DND-41 (cell line): ENCODE measurements at regions not wholly inside any gene's neighbourhood (a gene's known extent, or its start where the extent isn't known, plus 50 kb on each side); places are given as distances from the start of the nearest gene placed in this dataset.

Experiments used
- ATAC-seq: fragments of 200-7000 bp; cut with Tn5 transposase; 3 replicates; pipeline ENCODE4 v1.9.1; 2021; ENCODE audit warnings: low read depth; ENCODE audit not compliant: insufficient read depth
- DNase-seq: peaks from one replicate; pipeline ENCODE4 v3.0.0-alpha.2; 2020
- H2AFZ ChIP-seq: 2 replicates; pipeline ENCODE4 v1.6.0; 2012; ENCODE audit warnings: low read depth, low read length
- H3K27ac ChIP-seq: 2 replicates; pipeline ENCODE4 v1.5.1; 2012; ENCODE audit warnings: low read length, inconsistent platforms
- H3K27me3 ChIP-seq: fragments of 200-600 bp; sonication (generic); 2 replicates; pipeline ENCODE4 v1.6.0; 2012; ENCODE audit warnings: low read length, mild to moderate bottlenecking, inconsistent platforms; ENCODE audit not compliant: insufficient read depth, poor library complexity
- H3K36me3 ChIP-seq: 2 replicates; pipeline ENCODE4 v1.5.1; 2012; ENCODE audit warnings: low read length, inconsistent platforms; ENCODE audit not compliant: insufficient read depth
- H3K4me1 ChIP-seq: 2 replicates; pipeline ENCODE4 v1.5.1; 2012; ENCODE audit warnings: mild to moderate bottlenecking, low read length; ENCODE audit not compliant: insufficient read depth
- H3K4me2 ChIP-seq: 2 replicates; pipeline ENCODE4 v1.6.0; 2012; ENCODE audit warnings: mild to moderate bottlenecking, moderate library complexity, low read length, inconsistent platforms; ENCODE audit not compliant: insufficient read depth
- H3K4me3 ChIP-seq, 2 experiments: fragments of 200-600 bp in 1 of 2; shearing (Covaris generic) in 1 of 2; 2 replicates each; pipeline ENCODE4 v1.5.1; 2012 to 2016; ENCODE audit warnings: inconsistent platforms in 2 of 2, low read length in 2 of 2, mild to moderate bottlenecking in 2 of 2, low read depth in 1 of 2, moderate library complexity in 1 of 2
- H3K79me2 ChIP-seq: 2 replicates; pipeline ENCODE4 v1.6.0; 2012; ENCODE audit warnings: low read length, inconsistent platforms; ENCODE audit not compliant: insufficient read depth
- H3K9ac ChIP-seq: 2 replicates; pipeline ENCODE4 v1.6.0; 2012; ENCODE audit warnings: low read depth, mild to moderate bottlenecking, inconsistent platforms, low read length, moderate library complexity
- H3K9me3 ChIP-seq: 2 replicates; pipeline ENCODE4 v1.5.1; 2012; ENCODE audit warnings: low read length, moderate library complexity, mild to moderate bottlenecking, inconsistent platforms; ENCODE audit not compliant: insufficient read depth, severe bottlenecking
- H4K20me1 ChIP-seq: 2 replicates; pipeline ENCODE4 v1.6.0; 2012; ENCODE audit warnings: low read length; ENCODE audit not compliant: insufficient read depth
- EZH2 ChIP-seq: IDR thresholded peaks from 3 replicates; pipeline ENCODE4 v1.6.1; 2012; ENCODE audit warnings: borderline replicate concordance, low read depth, mild to moderate bottlenecking, moderate library complexity, low read length, inconsistent platforms; ENCODE audit not compliant: severe bottlenecking
- TF ChIP-seq, protein P1 (sequence below): IDR thresholded peaks from 2 replicates; pipeline ENCODE4 v1.5.1; 2012; ENCODE audit warnings: borderline replicate concordance, low read length, moderate library complexity, mild to moderate bottlenecking; ENCODE audit not compliant: poor library complexity, severe bottlenecking; ENCODE audit errors: extremely low read depth

DNA sequence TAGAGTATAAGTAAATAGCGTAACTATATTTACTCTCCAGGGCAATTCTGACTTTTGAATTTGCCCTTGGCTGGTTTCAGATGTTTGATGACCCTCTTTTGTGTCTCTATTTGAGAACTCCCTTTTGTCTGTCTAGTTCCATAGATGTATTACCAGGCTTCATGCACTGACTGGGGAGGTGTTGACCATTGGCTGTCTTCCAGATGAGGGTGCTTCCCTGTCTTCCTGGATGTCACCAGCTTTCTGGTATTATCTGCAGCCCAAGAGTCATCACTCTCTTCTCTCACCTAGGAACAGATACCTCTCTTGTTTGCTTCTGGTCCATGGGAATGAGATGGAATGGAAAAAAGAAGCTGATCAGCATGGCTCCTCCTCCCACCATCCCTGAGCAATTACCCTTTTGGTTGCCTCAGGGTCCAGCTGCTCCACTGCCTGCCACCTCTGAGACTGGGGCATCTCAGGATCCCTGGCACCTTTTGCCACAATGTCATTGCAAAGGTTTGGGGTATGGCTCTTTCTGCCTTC lies 58.7 kb upstream of the TMED7 start:
- DNase-seq (no peak), ATAC-seq (no peak)
- H3K79me2 ChIP-seq, result no peaks in the 10 kb centered on the region

DNA sequence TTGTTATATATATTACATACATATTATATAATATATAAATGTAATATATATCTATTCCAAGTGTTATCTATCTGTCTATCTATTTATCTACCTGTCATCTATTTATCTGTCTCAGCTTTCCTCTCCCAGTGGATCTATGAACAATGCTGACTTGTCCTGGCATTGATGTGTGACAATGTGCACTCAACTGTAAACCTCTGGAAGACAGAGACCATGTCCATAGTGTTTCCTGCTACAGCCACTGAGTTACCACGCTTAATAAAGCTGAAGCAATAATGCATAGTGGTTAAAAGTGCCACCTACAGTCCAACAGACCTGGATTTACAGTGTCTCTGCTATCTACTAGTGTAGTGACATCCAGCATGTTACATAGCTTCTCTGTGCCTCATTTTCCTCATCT lies 57.2 kb upstream of the TMED7 start:
- Histone ChIP-seq H3K36me3 (no peaks in the 10 kb centered on the region), H3K4me2 (no peak overlapping the region), H3K9me3 (no peaks in the 10 kb centered on the region), H4K20me1 (no peaks in the 10 kb centered on the region), H3K4me1 (no peaks in the 10 kb centered on the region), H2AFZ (no peak overlapping the region), H3K9ac (no peak overlapping the region), H3K79me2 (no peaks in the 10 kb centered on the region), H3K27ac (no peak overlapping the region), H3K4me3 (no peak overlapping the region), H3K27me3 (no peaks in the 10 kb centered on the region)
- DNase-seq (no peak), ATAC-seq (no peak)
- no peak for TF ChIP-seq EZH2
- TF ChIP-seq, protein P1, sequence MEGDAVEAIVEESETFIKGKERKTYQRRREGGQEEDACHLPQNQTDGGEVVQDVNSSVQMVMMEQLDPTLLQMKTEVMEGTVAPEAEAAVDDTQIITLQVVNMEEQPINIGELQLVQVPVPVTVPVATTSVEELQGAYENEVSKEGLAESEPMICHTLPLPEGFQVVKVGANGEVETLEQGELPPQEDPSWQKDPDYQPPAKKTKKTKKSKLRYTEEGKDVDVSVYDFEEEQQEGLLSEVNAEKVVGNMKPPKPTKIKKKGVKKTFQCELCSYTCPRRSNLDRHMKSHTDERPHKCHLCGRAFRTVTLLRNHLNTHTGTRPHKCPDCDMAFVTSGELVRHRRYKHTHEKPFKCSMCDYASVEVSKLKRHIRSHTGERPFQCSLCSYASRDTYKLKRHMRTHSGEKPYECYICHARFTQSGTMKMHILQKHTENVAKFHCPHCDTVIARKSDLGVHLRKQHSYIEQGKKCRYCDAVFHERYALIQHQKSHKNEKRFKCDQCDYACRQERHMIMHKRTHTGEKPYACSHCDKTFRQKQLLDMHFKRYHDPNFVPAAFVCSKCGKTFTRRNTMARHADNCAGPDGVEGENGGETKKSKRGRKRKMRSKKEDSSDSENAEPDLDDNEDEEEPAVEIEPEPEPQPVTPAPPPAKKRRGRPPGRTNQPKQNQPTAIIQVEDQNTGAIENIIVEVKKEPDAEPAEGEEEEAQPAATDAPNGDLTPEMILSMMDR, result no peak

More for the DNA sequence above, 58.7 kb upstream of the TMED7 start:
- no peak overlapping the region for H3K4me2 ChIP-seq
- no peak overlapping the region for H3K27ac ChIP-seq
- H2AFZ ChIP-seq, result no peak overlapping the region
- no peaks in the 10 kb centered on the region for H4K20me1 ChIP-seq
- no peak overlapping the region for H3K4me3 ChIP-seq
- no peaks in the 10 kb centered on the region for H3K9me3 ChIP-seq
- H3K36me3 ChIP-seq, result no peaks in the 10 kb centered on the region
- no peaks in the 10 kb centered on the region for H3K27me3 ChIP-seq
- no peak overlapping the region for H3K9ac ChIP-seq
- TF ChIP-seq EZH2, result no peak
- TF ChIP-seq, protein P1, result no peak
- no peaks in the 10 kb centered on the region for H3K4me1 ChIP-seq
